H9 (cell line): ENCODE measurements at regions not wholly inside any gene's neighbourhood (a gene's known extent, or its start where the extent isn't known, plus 50 kb on each side); places are given as distances from the start of the nearest gene placed in this dataset.

Experiments
- DNase-seq: peaks from one replicate; pipeline ENCODE4 v3.0.0-alpha.2; 2017
- H2AFZ ChIP-seq: one replicate; pipeline ENCODE4 v1.6.1; 2013; ENCODE audit warnings: mild to moderate bottlenecking, low read length, control low read depth, moderate library complexity
- H2AK5ac ChIP-seq: 2 replicates; pipeline ENCODE4 v1.6.1; 2013; ENCODE audit warnings: low read length, control low read depth, mixed read lengths; ENCODE audit not compliant: insufficient read length
- H2BK120ac ChIP-seq: one replicate; pipeline ENCODE4 v1.6.1; 2013; ENCODE audit warnings: low read depth, mild to moderate bottlenecking, low read length, control low read depth, inconsistent platforms; ENCODE audit not compliant: poor library complexity, severe bottlenecking
- H2BK12ac ChIP-seq: 2 replicates; pipeline ENCODE4 v1.6.1; 2013; ENCODE audit warnings: low read length, control low read depth, mixed read lengths, low read depth; ENCODE audit not compliant: insufficient read length
- H2BK15ac ChIP-seq: 2 replicates; pipeline ENCODE4 v1.6.1; 2013; ENCODE audit warnings: low read depth, low read length, control low read depth
- H2BK20ac ChIP-seq: one replicate; pipeline ENCODE4 v1.6.1; 2013; ENCODE audit warnings: low read depth, mild to moderate bottlenecking, low read length, control low read depth, inconsistent platforms; ENCODE audit not compliant: poor library complexity, severe bottlenecking
- H2BK5ac ChIP-seq: 2 replicates; pipeline ENCODE4 v1.6.1; 2013; ENCODE audit warnings: low read length, control low read depth, mixed read lengths; ENCODE audit not compliant: insufficient read length
- H3K14ac ChIP-seq: 2 replicates; pipeline ENCODE4 v1.6.1; 2013; ENCODE audit warnings: low read length, control low read depth; ENCODE audit not compliant: insufficient read depth
- H3K18ac ChIP-seq: 2 replicates; pipeline ENCODE4 v1.6.1; 2013; ENCODE audit warnings: low read depth, mild to moderate bottlenecking, mixed read lengths, low read length, control low read depth; ENCODE audit not compliant: insufficient read length
- H3K23ac ChIP-seq: 2 replicates; pipeline ENCODE4 v1.6.1; 2013; ENCODE audit warnings: low read length, control low read depth, mixed read lengths, low read depth; ENCODE audit not compliant: insufficient read length
- H3K23me2 ChIP-seq: 2 replicates; pipeline ENCODE4 v1.6.1; 2013; ENCODE audit warnings: low read depth, mild to moderate bottlenecking, mixed read lengths, low read length, control low read depth; ENCODE audit not compliant: insufficient read length, poor library complexity, severe bottlenecking
- H3K27ac ChIP-seq: 2 replicates; pipeline ENCODE4 v1.5.1; 2013; ENCODE audit warnings: low read length, control low read depth, mixed read lengths, low read depth; ENCODE audit not compliant: insufficient read length
- H3K27me3 ChIP-seq: 2 replicates; pipeline ENCODE4 v1.6.1; 2013; ENCODE audit warnings: low read length, control low read depth, inconsistent platforms; ENCODE audit not compliant: insufficient read depth
- H3K4ac ChIP-seq: 2 replicates; pipeline ENCODE4 v1.6.1; 2013; ENCODE audit warnings: low read depth, mild to moderate bottlenecking, control low read depth, inconsistent platforms, low read length, moderate library complexity
- H3K4me1 ChIP-seq: 2 replicates; pipeline ENCODE4 v1.6.1; 2013; ENCODE audit warnings: low read length, control low read depth, inconsistent platforms; ENCODE audit not compliant: insufficient read depth
- H3K4me2 ChIP-seq: 2 replicates; pipeline ENCODE4 v1.6.1; 2013; ENCODE audit warnings: low read length, control low read depth, mixed read lengths; ENCODE audit not compliant: insufficient read length, insufficient read depth
- H3K56ac ChIP-seq: 2 replicates; pipeline ENCODE4 v1.6.1; 2013; ENCODE audit warnings: low read depth, mild to moderate bottlenecking, mixed read lengths, low read length, control low read depth; ENCODE audit not compliant: insufficient read length
- H3K79me1 ChIP-seq: 2 replicates; pipeline ENCODE4 v1.6.1; 2013; ENCODE audit warnings: low read depth, mild to moderate bottlenecking, moderate library complexity, low read length, control low read depth, inconsistent platforms; ENCODE audit not compliant: insufficient read depth, poor library complexity, severe bottlenecking
- H3K79me2 ChIP-seq: 2 replicates; pipeline ENCODE4 v1.6.1; 2013; ENCODE audit warnings: low read length, control low read depth, inconsistent platforms; ENCODE audit not compliant: insufficient read depth
- H3K9ac ChIP-seq: 2 replicates; pipeline ENCODE4 v1.6.1; 2013; ENCODE audit warnings: low read length, control low read depth, mixed read lengths; ENCODE audit not compliant: insufficient read length; ENCODE audit errors: extremely low read depth
- H3K9me3 ChIP-seq: one replicate; pipeline ENCODE4 v1.6.1; 2013; ENCODE audit warnings: low read depth, low read length, inconsistent platforms; ENCODE audit not compliant: control insufficient read depth
- H3T11ph ChIP-seq: one replicate; pipeline ENCODE4 v1.6.1; 2013; ENCODE audit warnings: mild to moderate bottlenecking, low read length, control low read depth, inconsistent platforms
- H4K20me1 ChIP-seq: one replicate; pipeline ENCODE4 v1.6.1; 2013; ENCODE audit not compliant: control insufficient read depth, insufficient read length, insufficient read depth
- H4K5ac ChIP-seq: 2 replicates; pipeline ENCODE4 v1.6.1; 2013; ENCODE audit warnings: low read depth, mild to moderate bottlenecking, mixed read lengths, low read length, control low read depth; ENCODE audit not compliant: insufficient read length
- H4K8ac ChIP-seq: replicated peaks from 2 replicates; pipeline ENCODE4 v1.6.1; 2013; ENCODE audit warnings: low read length, control low read depth, mixed read lengths, low read depth; ENCODE audit not compliant: insufficient read length
- H4K91ac ChIP-seq: 2 replicates; pipeline ENCODE4 v1.6.1; 2013; ENCODE audit warnings: low read depth, mild to moderate bottlenecking, moderate library complexity, mixed read lengths, low read length, control low read depth; ENCODE audit not compliant: insufficient read length
- H3K27ac Mint-ChIP-seq, 3 experiments: 2 replicates in 2 of 3; 3 replicates in 1 of 3; pipeline ENCODE4 v1.8.0; 2020 to 2021; ENCODE audit warnings: mixed read lengths in 3 of 3, mild to moderate bottlenecking in 1 of 3, moderate library complexity in 1 of 3
- H3K27me3 Mint-ChIP-seq: 2 replicates; pipeline ENCODE4 v1.8.0; 2021; ENCODE audit warnings: low read depth, mild to moderate bottlenecking, moderate library complexity, mixed read lengths
- H3K36me3 Mint-ChIP-seq, 3 experiments: 2 replicates in 2 of 3; 3 replicates in 1 of 3; pipeline ENCODE4 v1.8.0; 2020 to 2021; ENCODE audit warnings: low read depth in 3 of 3, mixed read lengths in 3 of 3; ENCODE audit not compliant: insufficient read depth in 1 of 3
- H3K4me1 Mint-ChIP-seq, 2 experiments: 2 replicates each; pipeline ENCODE4 v1.8.0; 2020; ENCODE audit warnings: mixed read lengths in 2 of 2
- H3K4me3 Mint-ChIP-seq, 2 experiments: 2 replicates in 1 of 2; 3 replicates in 1 of 2; pipeline ENCODE4 v1.8.0; 2020 to 2021; ENCODE audit warnings: mild to moderate bottlenecking in 2 of 2, mixed read lengths in 2 of 2, moderate library complexity in 1 of 2
- H3K9me3 Mint-ChIP-seq, 2 experiments: 2 replicates in 1 of 2; 3 replicates in 1 of 2; pipeline ENCODE4 v1.8.0; 2020; ENCODE audit warnings: mild to moderate bottlenecking in 2 of 2, mixed read lengths in 2 of 2, moderate library complexity in 1 of 2
- CTCF ChIP-seq: fragments of 200-600 bp; sonication (generic); conservative IDR thresholded peaks from 3 replicates; pipeline ENCODE4 v1.8.0; 2021; ENCODE audit warnings: antibody characterized with exemption, mild to moderate bottlenecking
- WGBS: extraction: QIAGEN DNeasy Blood & Tissue Kit; methylation state at CpG from one replicate; pipeline ENCODE4 v1.1.7; 2013; ENCODE audit warnings: missing lambda C conversion rate, low lambda C conversion rate, mixed read lengths; ENCODE audit not compliant: insufficient read length; ENCODE audit errors: extremely low coverage; 5-methylcytosine and 5-hydroxymethylcytosine counted together

- Histone ChIP-seq H2AK5ac (no peak overlapping the region), H3K9ac (no peak overlapping the region), H3K14ac (no peak overlapping the region), H3K4me2 (no peak overlapping the region), H4K20me1 (no peaks in the 10 kb centered on the region), H4K91ac (no peak overlapping the region), H3K4ac (no peak overlapping the region), H3K27me3 (no peaks in the 10 kb centered on the region), H2BK15ac (no peak overlapping the region), H3T11ph (no peak overlapping the region), H2BK12ac (no peak overlapping the region), H3K23me2 (no peaks in the 10 kb centered on the region), H4K8ac (no peak overlapping the region), H3K79me2 (no peaks in the 10 kb centered on the region), H3K56ac (no peak overlapping the region), H2BK120ac (no peak overlapping the region), H3K23ac (no peak overlapping the region), H3K79me1 (no peaks in the 10 kb centered on the region), H3K18ac (no peak overlapping the region), H2AFZ (no peak overlapping the region), H2BK5ac (no peak overlapping the region), H3K9me3 (no peaks in the 10 kb centered on the region), H2BK20ac (no peak overlapping the region), H4K5ac (no peak overlapping the region), H3K27ac (no peak overlapping the region), H3K4me1 (no peaks in the 10 kb centered on the region; the same call in 1 of the 2 replicates)
- DNase-seq, result no peak
- H3K9me3 Mint-ChIP-seq, result no peaks in the 10 kb centered on the region
- peaks cover 15 to 22% of the 10 kb centered on the region in 2 experiments for H3K4me1 Mint-ChIP-seq
- no CpG with 5 or more reads among the region's 1 CpG for WGBS
- peaks cover 0 to 5% (median 5%) of the 10 kb centered on the region in 3 experiments; a peak in 3 of 7 replicates for H3K36me3 Mint-ChIP-seq
- no peak overlapping the region for H3K4me3 Mint-ChIP-seq
- no peaks in the 10 kb centered on the region for H3K27me3 Mint-ChIP-seq
- peak overlapping the region in 1 of 3 experiments; percentile 6; a peak in 1 of 7 replicates for H3K27ac Mint-ChIP-seq
- no peak for TF ChIP-seq CTCF
Observed at GRCh38 chr3:63056932-63057331, 181.7 kb upstream of the CADPS start.
